Caco-2 (cell line): ENCODE measurements at regions not wholly inside any gene's neighbourhood (a gene's known extent, or its start where the extent isn't known, plus 50 kb on each side); places are given as distances from the start of the nearest gene placed in this dataset.

ENCODE experiments used
- BruUV-seq: library from RNA; stranded (reverse); fragments of 400-500 nt; replicated peaks from 2 replicates; lab custom pipeline; 2021; lab: Mats Ljungman, UMichigan
- CTCF ChIA-PET: fragments of 300-600 bp; sonication (Branson Sonifier 250); formaldehyde crosslinking; loops from one replicate; lab custom pipeline; 2022; ENCODE audit warnings: antibody characterized with exemption; lab: Charles Lee
- POLR2A ChIA-PET: fragments of 300-600 bp; sonication (Branson Sonifier 250); formaldehyde crosslinking; loops from one replicate; lab custom pipeline; 2022; ENCODE audit warnings: antibody characterized with exemption; lab: Charles Lee
- DNase-seq, 2 experiments: peaks; one replicate each; pipeline versions ENCODE4 v3.0.0 to v3.0.0-alpha.2; 2020 to 2022
- H3K27me3 ChIP-seq: replicated peaks from 2 replicates; pipeline ENCODE4 v1.6.0; 2011; ENCODE audit warnings: low read length; ENCODE audit not compliant: control insufficient read depth, insufficient read depth
- H3K36me3 ChIP-seq: 2 replicates; pipeline ENCODE4 v1.5.1; 2011; ENCODE audit warnings: low read length; ENCODE audit not compliant: control insufficient read depth, insufficient read depth
- H3K4me1 ChIP-seq: fragments of 250-450 bp; sonication (Bioruptor Pico); 2 replicates; pipeline ENCODE4 v1.5.1; 2020; ENCODE audit warnings: mild to moderate bottlenecking
- H3K4me3 ChIP-seq: 2 replicates; pipeline ENCODE4 v1.5.1; 2011; ENCODE audit warnings: low read depth, mild to moderate bottlenecking, control low read depth, low read length
- H3K9me3 ChIP-seq: fragments of 250-450 bp; sonication (Bioruptor Pico); 2 replicates; pipeline ENCODE4 v1.5.1; 2020; ENCODE audit warnings: mild to moderate bottlenecking, moderate library complexity
- H3K27ac Mint-ChIP-seq: one replicate; pipeline ENCODE4 v1.8.0; 2022; ENCODE audit warnings: mixed read lengths; ENCODE audit not compliant: unreplicated experiment
- H3K27me3 Mint-ChIP-seq: one replicate; pipeline ENCODE4 v1.8.0; 2022; ENCODE audit warnings: mixed read lengths; ENCODE audit not compliant: insufficient read depth, unreplicated experiment
- H3K36me3 Mint-ChIP-seq: one replicate; pipeline ENCODE4 v1.8.0; 2022; ENCODE audit warnings: mild to moderate bottlenecking, mixed read lengths; ENCODE audit not compliant: insufficient read depth, unreplicated experiment
- H3K4me1 Mint-ChIP-seq: one replicate; pipeline ENCODE4 v1.8.0; 2022; ENCODE audit warnings: low read depth, mixed read lengths; ENCODE audit not compliant: unreplicated experiment
- H3K4me3 Mint-ChIP-seq: one replicate; pipeline ENCODE4 v1.8.0; 2022; ENCODE audit warnings: mild to moderate bottlenecking, moderate library complexity, mixed read lengths; ENCODE audit not compliant: unreplicated experiment
- H3K9me3 Mint-ChIP-seq: one replicate; pipeline ENCODE4 v1.8.0; 2022; ENCODE audit warnings: mixed read lengths; ENCODE audit not compliant: unreplicated experiment
- CTCF ChIP-seq, 2 experiments: fragments of 200-600 bp in 1 of 2; IDR thresholded peaks; 1 replicate in 1 of 2; 2 replicates in 1 of 2; pipeline versions ENCODE4 v1.5.1 to v1.8.0; 2011 to 2022; ENCODE audit warnings: antibody characterized with exemption in 1 of 2, control low read depth in 1 of 2, inconsistent platforms in 1 of 2, low read depth in 1 of 2, low read length in 1 of 2, mild to moderate bottlenecking in 1 of 2, moderate library complexity in 1 of 2; ENCODE audit not compliant: insufficient read depth in 1 of 2, severe bottlenecking in 1 of 2, unreplicated experiment in 1 of 2
- intact Hi-C: fragments of 100-400 bp; cut with micrococcal nuclease; formaldehyde crosslinking; loops from one replicate; pipeline ENCODE4 v1.10.0; 2022; ENCODE audit not compliant: unreplicated experiment

GRCh38 chr20:19110285-19110684 is 102.2 kb upstream of the SLC24A3 start:
- CTCF ChIA-PET = no interaction called here

GRCh38 chr20:19110881-19111460 is 101.5 kb upstream of the SLC24A3 start:
- TF ChIP-seq CTCF (IDR thresholded peaks at IDR 0.05; ENCODE audit: insufficient read depth in 1 of 2, low read depth in 1 of 2, low read length in 1 of 2, severe bottlenecking in 1 of 2, unreplicated experiment in 1 of 2) = no peak
- peaks cover 10% of the 10 kb centered on the region for H3K27me3 Mint-ChIP-seq
- peaks cover 9% of the 10 kb centered on the region for H3K9me3 Mint-ChIP-seq
- no TSS peak for BruUV-seq
- no peaks in the 10 kb centered on the region for H3K36me3 Mint-ChIP-seq
- no peaks in the 10 kb centered on the region for H3K27me3 ChIP-seq
- no peaks in the 10 kb centered on the region for H3K4me1 ChIP-seq
- POLR2A ChIA-PET = no interaction called here
- H3K4me3 ChIP-seq = no peak overlapping the region
- H3K9me3 ChIP-seq = no peaks in the 10 kb centered on the region
- no peaks in the 10 kb centered on the region for H3K4me1 Mint-ChIP-seq
- H3K36me3 ChIP-seq = no peaks in the 10 kb centered on the region
- H3K27ac Mint-ChIP-seq = no peak overlapping the region
- no peak for DNase-seq
- intact Hi-C loops = no loop called here
- CTCF ChIA-PET = no interaction called here
- H3K4me3 Mint-ChIP-seq = no peak overlapping the region

More at GRCh38 chr20:19110285-19110684, 102.2 kb upstream of the SLC24A3 start:
- Mint-ChIP-seq H3K27me3 (peaks cover 13% of the 10 kb centered on the region), H3K27ac (no peak overlapping the region), H3K36me3 (no peaks in the 10 kb centered on the region), H3K9me3 (peaks cover 9% of the 10 kb centered on the region), H3K4me3 (no peak overlapping the region), H3K4me1 (no peaks in the 10 kb centered on the region)
- intact Hi-C loops = no loop called here
- POLR2A ChIA-PET = no interaction called here
- no peak for DNase-seq
- BruUV-seq = no TSS peak
- no peaks in the 10 kb centered on the region for H3K4me1 ChIP-seq
- no peak overlapping the region for H3K4me3 ChIP-seq
- no peaks in the 10 kb centered on the region for H3K27me3 ChIP-seq
- H3K9me3 ChIP-seq = no peaks in the 10 kb centered on the region
- no peaks in the 10 kb centered on the region for H3K36me3 ChIP-seq
- TF ChIP-seq CTCF (IDR thresholded peaks at IDR 0.05; ENCODE audit: insufficient read depth in 1 of 2, low read depth in 1 of 2, low read length in 1 of 2, severe bottlenecking in 1 of 2, unreplicated experiment in 1 of 2) = no peak

- Mint-ChIP-seq H3K27me3 (peaks cover 10% of the 10 kb centered on the region), H3K4me1 (no peaks in the 10 kb centered on the region), H3K9me3 (peaks cover 9% of the 10 kb centered on the region), H3K36me3 (no peaks in the 10 kb centered on the region), H3K27ac (no peak overlapping the region), H3K4me3 (no peak overlapping the region)
- no TSS peak for BruUV-seq
- Histone ChIP-seq H3K4me1 (no peaks in the 10 kb centered on the region), H3K36me3 (no peaks in the 10 kb centered on the region), H3K4me3 (no peak overlapping the region), H3K27me3 (no peaks in the 10 kb centered on the region), H3K9me3 (no peaks in the 10 kb centered on the region)
- CTCF ChIA-PET = no interaction called here
- POLR2A ChIA-PET = no interaction called here
- no peak for DNase-seq
- no peak for TF ChIP-seq CTCF (IDR thresholded peaks at IDR 0.05; ENCODE audit: insufficient read depth in 1 of 2, low read depth in 1 of 2, low read length in 1 of 2, severe bottlenecking in 1 of 2, unreplicated experiment in 1 of 2)
- intact Hi-C loops = no loop called here
Observed at GRCh38 chr20:19112828-19113227, 99.6 kb upstream of the SLC24A3 start.
